Keratinocyte (primary cell): ENCODE measurements at regions not wholly inside any gene's neighbourhood (a gene's known extent, or its start where the extent isn't known, plus 50 kb on each side); places are given as distances from the start of the nearest gene placed in this dataset.

Source experiments
- DNase-seq: peaks from one replicate; pipeline ENCODE4 v3.0.0-alpha.2; 2011; ENCODE audit warnings: low read depth, missing footprints, low spot score
- FAIRE-seq: peaks from 2 replicates; lab custom pipeline; 2011; peaks lifted over from hg19 to GRCh38; lab: Jason Lieb, UNC
- H2AFZ ChIP-seq: 2 replicates; pipeline ENCODE4 v1.6.0; 2012; ENCODE audit warnings: low read length, control low read depth, inconsistent platforms; ENCODE audit not compliant: control insufficient read depth
- H3K27ac ChIP-seq: 2 replicates; pipeline ENCODE4 v1.5.1; 2011; ENCODE audit warnings: low read length; ENCODE audit not compliant: control insufficient read depth, insufficient read depth
- H3K27me3 ChIP-seq: 3 replicates; pipeline ENCODE4 v1.6.0; 2011; ENCODE audit warnings: low read length; ENCODE audit not compliant: control insufficient read depth, insufficient read depth; ENCODE audit errors: extremely low read depth
- H3K36me3 ChIP-seq, 2 experiments: 2 replicates in 1 of 2; 3 replicates in 1 of 2; pipeline ENCODE4 v1.5.1; 2011; ENCODE audit warnings: low read length in 2 of 2, mild to moderate bottlenecking in 1 of 2; ENCODE audit not compliant: control insufficient read depth in 2 of 2, insufficient read depth in 2 of 2; ENCODE audit errors: extremely low read depth in 1 of 2
- H3K4me1 ChIP-seq: 3 replicates; pipeline ENCODE4 v1.5.1; 2011; ENCODE audit warnings: low read length; ENCODE audit not compliant: control insufficient read depth, insufficient read depth; ENCODE audit errors: extremely low read depth
- H3K4me2 ChIP-seq: 3 replicates; pipeline ENCODE4 v1.6.0; 2011; ENCODE audit warnings: low read depth, low read length; ENCODE audit not compliant: control insufficient read depth, insufficient read depth; ENCODE audit errors: extremely low read depth
- H3K4me3 ChIP-seq, 3 experiments: fragments of 200-600 bp in 1 of 3; sonication (generic) in 1 of 3; 2 replicates in 2 of 3; 3 replicates in 1 of 3; pipeline ENCODE4 v1.5.1; 2011 to 2016; ENCODE audit warnings: low read length in 3 of 3, mild to moderate bottlenecking in 3 of 3, control low read depth in 2 of 3, inconsistent platforms in 1 of 3, low read depth in 1 of 3, mixed read lengths in 1 of 3, mixed run types in 1 of 3, moderate library complexity in 1 of 3; ENCODE audit not compliant: control insufficient read depth in 2 of 3, insufficient read depth in 2 of 3; ENCODE audit errors: extremely low read depth in 1 of 3
- H3K79me2 ChIP-seq: 2 replicates; pipeline ENCODE4 v1.6.0; 2012; ENCODE audit warnings: low read length; ENCODE audit not compliant: control insufficient read depth, insufficient read depth
- H3K9ac ChIP-seq: 3 replicates; pipeline ENCODE4 v1.6.0; 2011; ENCODE audit warnings: low read length; ENCODE audit not compliant: control insufficient read depth, insufficient read depth; ENCODE audit errors: extremely low read depth
- H3K9me1 ChIP-seq: 3 replicates; pipeline ENCODE4 v1.6.0; 2011; ENCODE audit warnings: low read length; ENCODE audit not compliant: control insufficient read depth, insufficient read depth; ENCODE audit errors: extremely low read depth
- H3K9me3 ChIP-seq: 2 replicates; pipeline ENCODE4 v1.5.1; 2012; ENCODE audit warnings: low read depth, low read length; ENCODE audit not compliant: control insufficient read depth
- H4K20me1 ChIP-seq: 3 replicates; pipeline ENCODE4 v1.6.0; 2011; ENCODE audit warnings: low read length; ENCODE audit not compliant: control insufficient read depth, insufficient read depth; ENCODE audit errors: extremely low read depth
- CTCF ChIP-seq, 3 experiments: IDR thresholded peaks in 1 of 3; conservative IDR thresholded peaks in 1 of 3; optimal IDR thresholded peaks in 1 of 3; 2 replicates in 2 of 3; 3 replicates in 1 of 3; pipeline versions ENCODE3 to v1.5.1; 2011; ENCODE audit warnings: low read length in 3 of 3, mild to moderate bottlenecking in 3 of 3, moderate library complexity in 2 of 3, control low read depth in 1 of 3, inconsistent platforms in 1 of 3; ENCODE audit not compliant: insufficient read depth in 2 of 3; ENCODE audit errors: extremely low read depth in 1 of 3
- EZH2 ChIP-seq: IDR thresholded peaks from one replicate; pipeline ENCODE4 v1.6.1; 2012; ENCODE audit warnings: inconsistent platforms, mild to moderate bottlenecking, low read length, moderate library complexity
- dilution Hi-C: fragments of 300-500 bp; cut with MboI; formaldehyde crosslinking; loops from one replicate; pipeline ENCODE4 v1.7.0; 2020; ENCODE audit warnings: low sequenced_read_pairs; ENCODE audit not compliant: extremely low pct_ligation_motif_present

GRCh38 chr18:48477348-48477747 lies 61.5 kb upstream of the CTIF start:
- Histone ChIP-seq H3K9me3 (peaks cover 3% of the 10 kb centered on the region), H3K36me3 (no peaks in the 10 kb centered on the region), H3K27ac (no peak overlapping the region), H3K4me3 (no peak overlapping the region), H2AFZ (no peak overlapping the region), H3K4me2 (no peak overlapping the region), H3K79me2 (no peaks in the 10 kb centered on the region), H3K9ac (no peak overlapping the region), H3K4me1 (no peaks in the 10 kb centered on the region), H4K20me1 (no peaks in the 10 kb centered on the region), H3K27me3 (peaks cover 6% of the 10 kb centered on the region), H3K9me1 (no peaks in the 10 kb centered on the region)
- TF ChIP-seq EZH2 = no peak
- no peak for TF ChIP-seq CTCF (optimal IDR thresholded peaks at IDR 0.05 in 1 of 3, IDR thresholded peaks at IDR 0.05 in 1 of 3, conservative IDR thresholded peaks at IDR 0.05 in 1 of 3; ENCODE audit: extremely low read depth in 1 of 3, insufficient read depth in 2 of 3, low read length in 3 of 3)
- DNase-seq (no peak), FAIRE-seq (no peak)
- dilution Hi-C loops = no loop called here

- Histone ChIP-seq H3K9me1 (no peaks in the 10 kb centered on the region), H3K27me3 (peaks cover 10% of the 10 kb centered on the region), H3K4me3 (no peak overlapping the region), H3K9me3 (peaks cover 3% of the 10 kb centered on the region), H4K20me1 (no peaks in the 10 kb centered on the region), H3K4me1 (no peaks in the 10 kb centered on the region), H3K27ac (no peak overlapping the region), H3K9ac (no peak overlapping the region), H3K79me2 (no peaks in the 10 kb centered on the region), H2AFZ (no peak overlapping the region), H3K4me2 (no peak overlapping the region), H3K36me3 (no peaks in the 10 kb centered on the region)
- no peak for TF ChIP-seq CTCF (optimal IDR thresholded peaks at IDR 0.05 in 1 of 3, IDR thresholded peaks at IDR 0.05 in 1 of 3, conservative IDR thresholded peaks at IDR 0.05 in 1 of 3; ENCODE audit: extremely low read depth in 1 of 3, insufficient read depth in 2 of 3, low read length in 3 of 3)
- no peak for TF ChIP-seq EZH2
- dilution Hi-C loops = no loop called here
- DNase-seq (no peak), FAIRE-seq (no peak)
These were observed 62.3 kb upstream of the CTIF start for GRCh38 chr18:48476550-48476917.
